Activated gamma-delta T cell treated with anti-CD3 and anti-CD28 coated beads, Interleukin-2, amount 50 U/mL, for 16 hours (primary cell): ENCODE measurements at regions not wholly inside any gene's neighbourhood (a gene's known extent, or its start where the extent isn't known, plus 50 kb on each side); places are given as distances from the start of the nearest gene placed in this dataset.
A peak's percentile ranks its signal among the peaks of the same experiment; 100 is the strongest.

Experiments
- DNase-seq: peaks from one replicate; pipeline ENCODE4 v3.0.0-alpha.2; 2020; ENCODE audit warnings: low read depth

DNA sequence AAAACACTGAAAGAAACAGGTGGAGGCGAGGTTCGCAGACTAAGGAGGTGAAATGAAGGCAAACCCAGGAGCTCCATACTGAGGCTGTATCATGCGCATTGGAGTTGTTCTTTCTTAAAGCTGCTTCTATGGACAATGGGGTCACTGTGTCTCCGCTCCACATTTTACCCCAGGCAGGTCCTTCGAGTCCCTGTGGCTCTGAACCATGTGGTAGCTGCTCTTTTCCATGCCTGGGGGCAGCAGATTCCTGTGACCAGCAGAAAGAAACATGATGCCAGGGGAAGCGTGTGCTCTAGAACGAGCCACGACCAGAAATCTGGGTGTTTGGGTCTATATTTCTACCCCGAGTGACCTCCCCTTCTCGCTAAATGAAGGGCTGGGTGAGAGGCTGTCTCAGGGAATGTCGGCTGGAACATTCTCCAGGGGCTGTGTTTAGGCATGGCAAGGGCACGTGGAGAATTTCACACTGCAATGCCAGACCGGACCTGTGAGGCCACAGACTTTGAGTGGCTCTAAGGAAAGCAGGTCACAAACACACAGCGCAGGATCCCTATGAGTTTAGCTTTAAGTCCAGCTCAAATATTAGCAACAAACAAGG is 95.7 kb upstream of the IRS2 start:
- DNase-seq: no peak

DNA sequence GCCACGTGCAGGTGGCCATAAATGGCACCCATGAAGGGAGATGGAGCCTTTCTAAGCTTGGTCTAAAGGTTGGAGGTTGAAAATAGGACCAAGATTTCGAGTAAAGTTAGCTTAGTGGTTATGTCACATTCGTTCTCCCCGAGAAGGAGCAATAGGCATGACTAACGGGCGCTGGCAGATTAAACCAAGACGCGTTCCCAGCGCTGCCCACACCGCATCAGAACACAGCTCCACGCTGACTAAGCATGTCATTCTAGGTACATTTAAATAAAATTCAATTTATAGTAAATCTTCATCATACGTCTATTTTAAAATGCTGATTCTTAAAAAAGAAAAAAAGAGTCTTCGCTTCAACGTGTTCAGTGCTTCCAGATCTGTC is 95.0 kb upstream of the IRS2 start:
- DNase-seq: no peak

DNA sequence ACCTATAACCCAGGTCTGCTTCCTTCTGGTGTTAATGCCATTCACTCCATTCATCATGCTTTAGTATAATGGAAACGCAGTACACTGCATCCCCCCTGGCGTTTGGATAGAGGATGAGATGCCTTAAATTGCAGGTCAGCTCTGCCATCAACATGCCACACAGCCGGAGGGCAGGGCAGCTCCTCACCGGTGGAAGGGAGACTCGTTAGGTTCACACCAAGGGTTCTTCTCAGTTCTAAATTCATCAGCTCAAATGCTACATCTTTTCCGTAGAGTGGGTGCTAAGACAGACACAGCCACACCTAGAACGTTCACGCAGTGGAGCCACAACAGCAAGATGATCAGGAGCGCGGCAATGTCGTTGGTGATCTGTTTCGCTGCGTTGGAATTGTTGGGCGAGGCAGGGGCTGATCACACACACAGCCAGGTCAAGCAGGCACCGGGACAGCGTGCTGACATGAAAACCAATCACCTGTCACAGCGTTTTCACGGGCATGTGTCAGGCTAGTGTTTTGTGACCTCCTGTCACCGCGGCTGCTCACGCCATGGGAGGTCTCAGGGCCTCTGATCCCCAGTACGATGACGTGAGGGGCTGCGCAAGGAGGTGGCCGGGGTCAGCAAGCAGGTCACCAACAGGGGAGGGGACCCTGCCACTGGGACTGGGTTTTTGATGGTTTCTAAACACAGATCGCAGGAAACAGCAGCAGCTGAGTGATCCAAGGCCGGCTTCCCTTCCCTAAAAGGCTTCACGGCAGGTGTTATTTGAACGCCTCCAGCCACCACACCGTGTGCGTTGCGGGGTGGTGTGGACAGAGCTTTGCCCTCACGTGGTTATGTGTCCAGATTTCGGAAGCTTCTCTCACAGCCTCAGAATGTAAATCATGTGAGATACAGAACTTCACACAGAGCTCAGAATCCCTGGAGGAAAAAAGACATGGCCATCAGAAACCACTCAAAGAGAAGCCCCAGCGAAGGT is 94.3 kb upstream of the IRS2 start:
- no peak for DNase-seq

DNA sequence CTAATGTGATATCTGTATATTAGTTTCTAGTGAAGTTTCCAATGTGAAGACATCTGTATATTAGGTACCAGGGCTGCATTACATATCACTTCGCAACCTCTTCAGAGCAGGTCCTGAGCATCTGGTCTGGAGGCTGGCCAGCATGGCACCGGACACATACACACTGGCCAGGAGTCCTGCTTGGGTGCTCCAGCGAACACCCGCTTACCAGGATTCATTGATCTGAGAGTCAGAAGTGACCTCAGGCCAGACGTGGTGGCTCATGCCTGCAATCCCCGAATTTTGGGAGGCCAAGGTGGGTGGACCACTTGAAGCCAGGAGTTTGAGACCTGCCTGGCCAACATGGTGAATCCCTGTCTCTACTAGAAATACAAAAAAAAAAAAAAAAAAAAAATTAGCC is 93.0 kb upstream of the IRS2 start:
- no peak for DNase-seq

DNA sequence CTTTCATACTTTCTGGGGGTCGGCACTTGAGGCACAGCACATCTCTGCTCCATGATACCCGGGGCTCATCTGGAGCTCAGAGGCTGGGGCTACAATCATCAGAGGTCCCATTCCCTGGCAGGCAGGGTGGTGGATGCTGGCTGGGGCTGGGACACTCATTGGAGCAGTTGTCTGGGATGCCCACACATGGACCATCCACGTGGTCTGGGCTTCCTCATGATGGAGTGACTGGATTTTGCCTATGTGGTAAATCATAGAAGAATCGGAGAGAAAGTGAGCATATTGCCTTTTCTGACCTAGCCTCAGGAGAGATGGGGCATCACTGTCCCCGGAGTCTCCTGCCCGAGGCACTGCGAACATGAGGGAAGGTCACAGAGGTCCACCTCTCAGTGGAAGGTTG is 91.4 kb upstream of the IRS2 start:
- DNase-seq: no peak

DNA sequence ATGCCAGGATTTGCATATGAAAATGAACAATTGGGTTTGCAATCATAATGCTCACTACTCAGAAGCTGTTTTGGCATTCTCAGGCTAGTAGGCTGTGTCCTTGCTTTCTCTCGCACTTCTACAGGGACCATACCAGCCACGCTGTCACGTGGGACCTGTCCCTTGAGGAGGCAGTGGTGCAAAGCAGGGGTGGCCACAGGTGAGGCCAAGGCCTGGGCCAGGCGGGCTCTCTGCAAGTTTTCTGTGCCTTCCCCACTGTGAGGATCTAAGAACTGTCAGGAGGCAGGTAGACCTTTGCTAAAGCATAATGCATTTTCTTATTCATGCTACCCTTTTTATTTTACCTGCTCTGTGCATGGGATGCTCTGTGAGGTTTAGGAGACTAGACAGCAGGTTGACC is 89.4 kb upstream of the IRS2 start:
- no peak for DNase-seq

DNA sequence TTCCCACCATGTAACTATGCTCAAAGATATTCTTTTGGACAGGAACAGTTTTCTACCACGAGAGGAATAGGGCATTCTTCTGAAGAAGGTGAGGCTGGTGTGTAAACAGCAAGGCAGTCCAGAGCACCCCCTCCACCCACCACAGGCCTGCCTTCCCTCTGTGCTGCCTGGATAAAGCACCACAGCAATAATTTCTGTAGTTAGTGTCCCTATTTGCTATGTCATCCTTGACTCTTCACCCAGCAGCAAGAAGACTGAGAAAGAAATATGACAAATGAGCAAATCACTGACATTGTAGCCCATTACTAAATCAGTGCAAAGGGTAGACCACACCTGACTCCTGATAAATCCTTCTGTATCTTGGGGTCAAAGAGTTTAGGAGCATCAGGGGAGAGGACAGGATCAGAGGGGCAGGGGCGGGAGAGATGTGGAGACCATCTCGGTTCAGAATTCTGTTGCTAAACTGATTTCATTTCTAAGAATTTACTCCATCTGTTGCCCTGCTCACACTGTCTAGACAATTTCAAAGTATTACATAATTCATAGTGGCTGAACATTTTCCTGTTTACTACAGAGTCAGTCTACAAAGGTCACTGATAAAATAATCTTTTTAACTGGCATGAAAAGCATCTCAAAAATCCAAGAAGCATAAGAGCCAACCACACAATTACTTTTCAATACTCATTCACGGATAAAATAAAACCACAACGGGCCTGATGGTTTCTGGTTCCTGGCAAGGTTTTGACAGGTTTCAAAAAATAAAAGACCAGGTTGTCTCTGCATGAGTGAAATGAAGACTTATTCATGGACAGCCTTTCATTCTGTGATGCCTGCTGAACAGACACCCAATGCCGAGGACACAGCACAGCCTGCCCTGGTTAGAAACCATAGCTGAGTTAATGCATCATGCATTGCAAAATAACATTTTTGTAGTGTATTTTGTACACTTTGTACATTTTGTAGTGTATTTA is 88.4 kb upstream of the IRS2 start:
- no peak for DNase-seq

DNA sequence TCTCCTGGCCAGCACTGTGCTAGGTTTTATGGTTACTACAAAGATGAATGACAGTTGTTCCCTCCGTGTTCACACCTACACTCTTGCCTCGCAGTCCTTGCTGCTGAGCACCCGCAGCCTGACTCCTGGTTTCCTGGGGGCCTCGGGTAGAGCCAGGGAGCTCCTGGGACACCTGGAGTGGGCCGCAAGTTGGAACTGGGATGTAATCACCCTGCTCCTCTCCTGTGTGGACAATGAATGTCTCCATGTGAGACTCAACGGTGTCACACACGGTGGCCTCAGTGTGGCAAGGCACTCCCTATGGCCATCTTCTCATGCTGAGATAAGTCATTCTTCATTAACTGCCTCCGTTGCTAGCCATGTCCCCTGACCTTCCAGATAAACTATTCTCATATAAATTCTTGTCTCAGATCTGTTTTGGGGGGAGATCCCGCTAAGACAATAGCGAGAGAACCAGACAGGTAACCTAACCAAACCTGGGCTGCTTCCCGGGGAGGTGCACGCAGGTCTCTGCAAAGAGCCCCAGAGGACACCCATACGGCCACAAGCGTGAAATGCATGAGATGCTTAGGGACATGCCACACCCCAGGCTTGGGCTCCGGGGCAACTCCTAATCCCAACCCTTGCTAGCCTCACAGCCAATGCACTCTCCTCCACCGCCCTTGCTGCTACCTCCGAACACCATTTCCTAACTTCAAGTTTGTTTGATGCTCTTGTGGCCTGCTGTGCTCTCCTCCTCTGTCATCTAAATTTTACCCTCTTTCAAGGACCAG is 87.2 kb upstream of the IRS2 start:
- no peak for DNase-seq

DNA sequence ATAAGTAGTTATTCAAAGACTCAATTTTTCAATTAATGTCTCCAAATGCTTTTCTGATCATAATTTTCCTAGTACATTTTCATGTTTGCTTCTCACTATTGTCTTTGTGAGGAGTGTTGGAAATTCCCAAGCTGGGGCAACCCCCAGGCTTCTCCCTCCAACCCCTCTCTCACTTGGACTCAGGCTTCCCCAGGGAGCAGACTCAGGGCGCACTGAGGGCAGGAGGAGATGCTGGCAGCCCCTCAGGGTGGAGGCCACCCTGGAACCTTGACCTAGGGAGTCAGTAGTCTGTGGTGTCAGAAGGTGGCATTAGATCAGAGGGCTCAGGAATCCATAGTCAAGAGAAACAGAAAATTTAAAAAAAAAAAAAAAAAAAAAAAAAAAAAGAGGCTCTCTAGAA is 86.5 kb upstream of the IRS2 start:
- DNase-seq: no peak

DNA sequence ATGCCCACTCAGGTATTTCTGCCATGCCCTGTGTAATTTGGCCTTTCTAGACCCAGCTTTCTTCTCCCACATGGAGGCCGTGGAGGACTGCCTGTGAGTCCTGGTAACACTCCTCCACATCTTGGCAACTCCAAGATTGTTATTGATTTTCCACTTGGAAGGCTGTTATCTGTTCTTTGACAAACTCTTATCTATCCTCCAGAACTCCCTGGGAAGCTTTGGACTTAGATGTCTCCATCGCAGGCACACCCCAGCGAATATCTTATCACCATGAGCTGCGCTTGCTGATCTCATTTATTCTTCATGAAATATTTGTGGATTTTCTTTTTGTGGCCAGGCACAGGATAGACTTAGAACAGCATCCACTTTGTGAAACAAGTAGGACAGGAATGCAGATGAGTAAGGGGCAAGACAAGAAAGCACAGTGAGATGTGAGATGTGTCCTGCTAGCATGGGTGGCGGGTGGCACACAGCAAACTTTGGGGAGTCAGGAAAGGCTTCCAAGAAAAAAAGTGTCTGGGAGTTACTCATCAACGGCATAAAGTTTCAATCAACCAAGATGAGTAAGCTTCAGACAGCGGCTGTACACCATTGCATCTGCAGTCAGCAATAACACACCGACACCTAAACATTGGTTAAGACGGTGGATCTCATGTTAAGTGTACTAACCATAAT is 84.5 kb upstream of the IRS2 start:
- DNase-seq: no peak

DNA sequence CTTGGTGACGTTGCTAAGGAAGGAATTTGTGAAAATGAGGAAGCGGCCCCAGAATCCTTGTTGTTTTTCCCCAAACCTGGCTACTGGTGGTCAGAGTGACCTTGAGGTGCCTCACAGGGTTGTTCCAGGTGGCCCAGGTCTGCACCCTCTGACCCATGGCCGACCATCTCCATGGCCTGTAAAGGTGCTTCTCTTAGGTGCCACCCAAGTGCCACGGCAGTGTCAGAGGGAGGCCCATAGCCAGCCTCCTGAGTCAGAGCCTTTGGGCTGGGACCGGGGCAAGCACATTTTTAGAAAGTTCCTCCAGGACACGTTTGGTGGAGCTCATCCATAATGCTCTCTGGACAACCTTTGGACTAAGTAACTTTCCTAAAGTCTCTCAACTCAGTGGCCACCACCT is 83.9 kb upstream of the IRS2 start:
- DNase-seq: no peak

DNA sequence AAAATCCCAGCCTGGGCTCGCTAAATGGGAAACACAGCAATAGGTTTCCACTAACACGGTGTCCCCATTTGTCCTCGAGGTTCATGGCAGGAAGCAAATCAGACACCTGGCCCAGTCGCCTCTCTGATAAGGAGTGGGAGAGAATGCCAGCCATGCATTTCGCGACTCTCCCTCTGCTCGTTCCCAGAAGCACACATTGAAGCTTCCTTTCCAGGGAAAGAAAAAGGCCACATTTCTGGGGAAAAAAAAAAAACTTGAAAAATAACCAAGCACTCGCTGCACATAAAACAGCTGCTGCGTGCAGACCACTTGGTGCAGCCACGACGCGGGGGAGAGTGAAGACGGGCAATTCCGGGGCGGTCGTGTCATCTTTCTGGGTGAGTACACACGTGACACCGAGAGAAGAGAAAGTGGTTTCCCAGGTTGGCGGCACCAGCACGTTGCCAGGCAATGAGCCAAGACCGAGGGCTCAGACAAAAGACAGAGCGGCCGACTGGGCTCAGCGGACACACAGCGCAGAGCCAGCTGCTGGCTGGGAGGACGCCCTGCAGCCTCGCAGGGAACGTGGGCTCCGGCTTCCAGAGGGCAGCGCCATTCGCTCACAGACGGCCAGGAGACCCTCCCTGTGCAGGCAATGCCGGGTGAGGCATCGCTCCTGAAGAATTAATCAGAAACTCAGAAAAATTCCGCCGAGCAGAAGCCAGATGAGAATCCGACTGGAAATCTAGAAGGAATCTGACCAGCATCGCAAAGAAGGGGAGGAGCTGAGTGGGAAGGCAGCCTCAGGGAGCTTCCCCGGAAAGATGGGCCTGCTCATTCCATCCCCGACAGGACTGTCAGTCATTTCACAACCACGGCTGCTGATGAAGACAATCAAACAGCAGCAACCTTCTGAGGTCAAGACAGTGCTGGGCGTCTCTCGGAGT is 83.2 kb upstream of the IRS2 start:
- peak; percentile 4 for DNase-seq

DNA sequence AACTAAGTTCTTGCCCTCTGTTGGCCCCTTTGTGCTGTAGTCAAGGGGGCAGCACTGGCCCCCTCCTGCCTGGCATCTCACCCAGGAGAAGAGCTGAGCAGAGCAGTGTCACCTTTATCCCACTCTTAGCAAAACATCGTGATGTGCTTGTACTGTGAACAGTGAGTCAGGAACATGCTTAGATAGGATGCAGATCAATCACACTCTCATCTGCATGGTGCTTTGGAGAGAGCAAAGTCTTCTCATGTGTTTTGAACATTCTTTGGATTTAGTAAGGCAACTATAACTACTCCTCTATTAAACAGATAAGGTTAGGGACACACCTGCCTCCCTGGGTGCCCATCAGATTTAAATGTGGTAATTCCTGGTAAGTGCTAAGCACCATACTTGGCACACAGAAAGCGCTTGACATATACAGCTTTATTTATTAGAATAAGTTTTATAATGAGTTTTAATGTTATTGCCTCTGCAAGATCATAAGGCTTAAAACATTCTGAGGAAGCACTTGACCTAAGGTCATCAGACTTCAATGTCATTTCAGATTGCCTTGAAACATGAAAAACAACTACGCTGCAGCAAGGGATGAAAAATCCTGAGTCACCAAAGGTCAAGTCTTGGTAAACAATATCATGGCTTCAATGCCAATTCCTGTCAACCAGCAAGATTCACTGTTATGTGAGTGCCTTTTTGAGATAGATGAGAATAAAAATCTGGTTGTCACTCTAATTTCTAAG is 82.4 kb upstream of the IRS2 start:
- DNase-seq: no peak

DNA sequence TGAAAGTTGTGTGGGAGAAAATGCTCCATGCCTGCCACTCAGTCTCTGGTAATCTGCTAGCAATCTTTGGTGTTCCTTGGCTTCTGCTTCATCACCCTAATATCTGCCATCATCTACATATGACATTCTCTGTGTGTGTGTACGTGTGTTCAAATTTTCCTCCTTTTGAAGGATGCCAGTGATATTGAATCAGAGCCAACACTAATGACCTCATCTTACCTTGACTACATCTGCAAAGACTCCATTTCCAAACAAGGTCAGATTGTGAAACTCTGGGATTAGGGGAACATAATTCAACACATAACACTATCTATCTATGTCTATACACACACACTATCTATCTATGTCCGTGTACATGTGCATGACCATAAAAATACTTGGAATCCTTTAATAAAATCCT is 81.4 kb upstream of the IRS2 start:
- DNase-seq: no peak

DNA sequence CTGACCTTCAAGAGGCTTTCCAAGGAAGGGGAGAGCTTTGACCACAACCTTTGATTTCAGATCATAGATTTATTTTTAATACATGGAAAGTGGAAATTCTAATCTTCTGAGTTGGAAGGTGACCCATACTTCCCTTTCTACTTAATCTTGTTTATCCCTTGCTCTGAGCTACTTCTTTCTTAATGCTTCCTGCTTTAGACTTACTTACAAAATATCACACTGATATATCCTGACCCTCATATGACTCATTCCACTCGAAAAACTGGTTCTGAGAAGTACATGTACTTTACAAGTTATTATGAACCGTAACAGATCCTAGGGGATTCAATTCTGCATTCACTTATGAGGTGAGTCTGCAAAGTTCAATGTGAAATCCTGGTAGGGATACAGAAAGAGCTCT is 76.2 kb upstream of the IRS2 start:
- no peak for DNase-seq

DNA sequence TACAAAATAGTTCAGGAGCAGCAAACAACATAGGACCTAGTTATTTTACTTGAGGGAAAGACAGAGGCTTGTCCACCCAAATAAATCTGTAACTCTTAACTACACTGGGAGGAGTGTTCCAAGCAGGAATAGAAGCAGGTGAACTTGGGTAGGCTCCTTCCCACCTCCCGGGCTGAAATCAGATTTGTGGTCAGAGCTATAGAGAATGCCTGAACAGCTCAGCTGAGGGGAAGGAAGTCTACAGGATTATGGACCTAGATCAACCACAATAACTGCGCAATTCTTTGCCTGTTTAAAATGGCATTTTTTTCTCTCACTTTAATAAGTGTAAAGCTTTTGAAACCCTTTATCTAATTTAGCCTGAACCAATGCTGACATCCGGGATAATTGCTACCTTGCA is 73.5 kb upstream of the IRS2 start:
- DNase-seq: no peak

DNA sequence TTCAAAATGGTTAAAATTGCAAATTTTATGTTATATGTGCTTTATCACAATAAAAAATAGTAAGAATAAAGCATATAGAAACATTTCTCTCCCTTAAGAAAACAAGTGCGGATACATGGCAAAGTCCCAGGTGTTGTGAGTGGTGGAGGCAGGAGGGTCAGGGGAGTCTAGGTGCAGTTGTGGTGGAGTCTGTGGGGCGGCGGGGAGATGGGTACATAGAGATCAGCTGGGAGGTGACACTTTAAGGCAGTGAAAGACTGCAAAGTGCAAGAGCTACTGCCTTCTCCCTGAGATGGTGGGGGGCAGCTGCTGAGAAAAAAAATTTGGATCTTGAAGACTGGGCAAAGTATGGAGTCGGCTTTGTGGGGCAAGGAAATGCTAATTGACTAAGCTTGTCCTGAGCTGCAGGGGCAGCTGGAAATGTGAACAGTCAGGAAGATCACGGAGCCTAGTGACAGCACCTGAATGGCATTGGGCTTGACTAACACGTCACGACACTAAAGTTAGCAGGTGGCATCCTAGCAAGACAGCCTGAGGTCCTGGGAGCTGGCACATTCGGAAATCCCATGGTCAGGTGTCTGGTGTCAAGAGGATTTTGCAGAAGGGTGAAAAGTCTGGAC is 72.9 kb upstream of the IRS2 start:
- no peak for DNase-seq

DNA sequence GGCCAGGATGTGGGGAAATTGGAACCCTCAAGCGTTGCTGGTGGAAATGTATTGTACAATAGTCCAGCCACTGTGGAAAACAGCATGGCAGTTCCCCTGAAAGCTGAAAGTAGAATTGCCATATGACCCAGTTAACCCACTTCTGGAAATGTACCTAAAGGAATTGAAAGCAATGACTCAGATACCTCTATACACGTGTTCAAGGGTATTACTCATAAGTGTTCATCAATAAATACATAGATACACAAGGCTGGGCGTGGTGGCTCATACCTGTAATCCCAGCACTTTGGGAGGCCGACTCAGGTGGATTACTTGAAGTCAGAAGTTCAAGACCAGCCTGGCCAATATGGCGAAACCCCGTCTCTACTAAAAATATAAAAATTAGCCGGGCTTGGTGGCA is 71.9 kb upstream of the IRS2 start:
- DNase-seq: no peak

DNA sequence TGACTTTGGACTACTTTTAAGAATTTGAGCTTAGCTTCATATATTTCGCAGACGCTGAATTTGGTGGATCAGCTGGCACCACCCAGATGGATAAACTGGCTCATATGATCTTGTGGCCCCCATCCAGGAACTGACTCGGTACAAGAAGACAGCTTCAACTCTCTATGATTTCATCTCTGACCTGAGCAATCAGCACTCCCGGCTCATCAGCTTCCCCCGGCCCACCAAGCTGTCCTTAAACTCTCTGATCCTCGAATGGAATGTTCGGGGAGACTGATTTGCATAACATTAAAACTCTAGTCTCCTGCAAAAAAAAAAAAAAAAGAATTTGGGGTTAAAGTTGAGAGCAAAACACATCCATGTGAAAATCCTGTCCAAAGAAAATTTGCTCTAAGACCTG is 71.4 kb upstream of the IRS2 start:
- no peak for DNase-seq
